ENCODE measurements at regions not wholly inside any gene's neighbourhood (a gene's known extent, or its start where the extent isn't known, plus 50 kb on each side); places are given as distances from the start of the nearest gene placed in this dataset.

DNA sequence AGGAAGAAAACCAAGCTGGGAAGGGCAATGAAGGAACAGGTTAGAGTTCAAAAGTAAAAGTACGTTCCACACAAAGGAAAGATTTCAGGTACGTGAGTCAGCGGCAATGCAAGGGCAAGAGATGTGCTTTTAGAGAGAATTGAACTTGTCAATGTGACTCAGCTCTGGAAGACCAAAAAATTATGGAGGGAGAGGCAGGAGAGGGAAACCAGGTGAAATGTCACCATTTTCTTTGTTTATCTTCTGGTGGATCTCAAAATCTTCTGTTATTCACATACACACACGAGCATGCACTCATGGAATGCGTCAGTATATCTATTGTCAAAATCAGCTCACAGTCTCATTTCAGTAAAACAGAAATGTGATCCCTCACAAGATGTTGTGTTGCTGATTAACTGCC is 148.8 kb upstream of the RFX3 start:
- H3K4me3 ChIP-seq: no peak overlapping the region
- no peaks in the 10 kb centered on the region for H3K9me3 ChIP-seq
- DNase-seq: no peak
- no peak overlapping the region for H3K27ac ChIP-seq
- ATAC-seq: no peak
- H3K27me3 ChIP-seq: no peaks in the 10 kb centered on the region
- no peaks in the 10 kb centered on the region for H3K36me3 ChIP-seq (replicated peaks in 1 of 2; ENCODE audit: insufficient read depth in 1 of 2, low read depth in 2 of 2)
- no peaks in the 10 kb centered on the region for H3K4me1 ChIP-seq
- 88 to 90% methylated on average over 5 of the region's 5 CpGs for WGBS, 2 donors
- TF ChIP-seq, protein P1, sequence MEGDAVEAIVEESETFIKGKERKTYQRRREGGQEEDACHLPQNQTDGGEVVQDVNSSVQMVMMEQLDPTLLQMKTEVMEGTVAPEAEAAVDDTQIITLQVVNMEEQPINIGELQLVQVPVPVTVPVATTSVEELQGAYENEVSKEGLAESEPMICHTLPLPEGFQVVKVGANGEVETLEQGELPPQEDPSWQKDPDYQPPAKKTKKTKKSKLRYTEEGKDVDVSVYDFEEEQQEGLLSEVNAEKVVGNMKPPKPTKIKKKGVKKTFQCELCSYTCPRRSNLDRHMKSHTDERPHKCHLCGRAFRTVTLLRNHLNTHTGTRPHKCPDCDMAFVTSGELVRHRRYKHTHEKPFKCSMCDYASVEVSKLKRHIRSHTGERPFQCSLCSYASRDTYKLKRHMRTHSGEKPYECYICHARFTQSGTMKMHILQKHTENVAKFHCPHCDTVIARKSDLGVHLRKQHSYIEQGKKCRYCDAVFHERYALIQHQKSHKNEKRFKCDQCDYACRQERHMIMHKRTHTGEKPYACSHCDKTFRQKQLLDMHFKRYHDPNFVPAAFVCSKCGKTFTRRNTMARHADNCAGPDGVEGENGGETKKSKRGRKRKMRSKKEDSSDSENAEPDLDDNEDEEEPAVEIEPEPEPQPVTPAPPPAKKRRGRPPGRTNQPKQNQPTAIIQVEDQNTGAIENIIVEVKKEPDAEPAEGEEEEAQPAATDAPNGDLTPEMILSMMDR (IDR thresholded peaks at IDR 0.05): no peak
- TF ChIP-seq POLR2A (IDR thresholded peaks at IDR 0.05): no peak
- intact Hi-C loops (cut with DNase I): no loop called here

DNA sequence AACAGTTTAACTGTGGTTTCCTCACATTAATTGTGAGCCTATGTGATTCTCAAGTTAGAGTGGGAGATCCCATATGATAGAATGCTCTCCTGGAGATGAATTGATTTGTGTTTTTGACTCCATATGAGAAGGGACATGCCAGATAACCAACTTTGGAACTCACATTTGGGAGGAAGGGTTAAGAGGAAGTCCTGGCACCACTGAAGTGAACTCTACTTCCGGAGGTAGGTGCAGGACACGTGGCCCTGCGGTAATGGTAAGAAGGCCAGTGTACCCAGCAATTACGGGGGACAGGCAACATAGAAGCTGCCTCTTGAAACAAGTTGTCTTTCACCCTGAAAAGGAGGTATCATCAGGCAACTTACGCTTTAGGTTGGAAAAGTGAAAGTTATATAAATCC is 146.6 kb upstream of the RFX3 start:
- ATAC-seq: no peak

DNA sequence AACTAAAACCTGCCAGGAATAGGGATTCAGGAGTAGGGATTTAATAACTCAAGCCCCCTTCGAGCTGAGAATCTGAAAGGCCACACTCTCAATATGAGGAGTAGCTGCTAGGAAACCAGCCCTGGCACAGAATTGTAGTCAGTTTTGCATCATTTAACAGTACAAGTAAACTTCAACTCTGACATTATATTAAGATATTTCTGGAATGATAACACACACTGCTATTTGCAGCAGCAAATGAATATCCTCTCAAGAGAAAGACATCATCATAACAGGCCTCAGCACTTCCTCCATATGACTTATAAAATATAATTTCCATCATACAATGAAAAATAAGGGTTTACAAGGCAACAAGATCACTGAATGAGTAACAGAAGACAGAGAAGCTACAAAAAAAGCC is 138.2 kb upstream of the RFX3 start:
- DNase-seq (no peak), ATAC-seq (no peak)
- TF ChIP-seq, protein P1 (IDR thresholded peaks at IDR 0.05): no peak
- no peak for TF ChIP-seq POLR2A (IDR thresholded peaks at IDR 0.05)
- Histone ChIP-seq H3K9me3 (no peaks in the 10 kb centered on the region), H3K4me1 (no peaks in the 10 kb centered on the region), H3K27me3 (no peaks in the 10 kb centered on the region), H3K4me3 (no peak overlapping the region), H3K27ac (no peak overlapping the region), H3K36me3 (replicated peaks in 1 of 2; ENCODE audit: insufficient read depth in 1 of 2, low read depth in 2 of 2) (no peaks in the 10 kb centered on the region)
- 78 to 83% methylated on average over 1 of the region's 1 CpG for WGBS, 2 donors
- intact Hi-C loops (cut with DNase I): no loop called here

More for the DNA sequence above, 146.6 kb upstream of the RFX3 start:
- H3K27me3 ChIP-seq: no peaks in the 10 kb centered on the region
- TF ChIP-seq, protein P1 (IDR thresholded peaks at IDR 0.05): no peak
- TF ChIP-seq POLR2A (IDR thresholded peaks at IDR 0.05): no peak
- no peaks in the 10 kb centered on the region for H3K36me3 ChIP-seq (replicated peaks in 1 of 2; ENCODE audit: insufficient read depth in 1 of 2, low read depth in 2 of 2)
- no peak overlapping the region for H3K4me3 ChIP-seq
- no peaks in the 10 kb centered on the region for H3K9me3 ChIP-seq
- 91 to 93% methylated on average over 5 of the region's 5 CpGs for WGBS, 2 donors
- H3K4me1 ChIP-seq: no peaks in the 10 kb centered on the region
- H3K27ac ChIP-seq: no peak overlapping the region
- no peak for DNase-seq
- intact Hi-C loops (cut with DNase I): no loop called here

DNA sequence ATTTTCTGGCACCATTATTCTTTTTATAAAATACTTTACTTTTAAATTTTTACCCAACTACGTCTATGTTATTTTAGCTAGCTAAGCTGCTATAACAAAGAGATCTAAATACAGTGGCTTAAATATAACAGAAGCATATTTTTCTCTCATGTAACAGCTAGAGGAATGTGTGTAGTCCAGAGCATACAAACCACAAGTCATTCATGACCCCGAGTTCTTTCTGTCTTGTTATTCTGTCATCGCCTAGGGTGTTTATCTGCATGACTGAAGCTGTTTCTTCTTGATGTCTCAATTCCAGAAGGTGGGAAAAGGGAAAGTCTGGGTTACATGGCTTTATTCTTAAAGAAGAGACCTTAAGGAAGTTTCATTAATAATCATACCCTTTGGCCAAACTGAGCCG is 136.9 kb upstream of the RFX3 start:
- Histone ChIP-seq H3K27me3 (no peaks in the 10 kb centered on the region), H3K27ac (no peak overlapping the region), H3K36me3 (replicated peaks in 1 of 2; ENCODE audit: insufficient read depth in 1 of 2, low read depth in 2 of 2) (no peaks in the 10 kb centered on the region), H3K4me1 (no peaks in the 10 kb centered on the region), H3K9me3 (no peaks in the 10 kb centered on the region), H3K4me3 (no peak overlapping the region)
- TF ChIP-seq, protein P1 (IDR thresholded peaks at IDR 0.05): no peak
- no peak for TF ChIP-seq POLR2A (IDR thresholded peaks at IDR 0.05)
- 74 to 84% methylated on average over 4 of the region's 4 CpGs for WGBS, 2 donors
- intact Hi-C loops (cut with DNase I): no loop called here
- DNase-seq: no peak
- no peak for ATAC-seq

- ATAC-seq (no peak), DNase-seq (no peak)
- no peak for TF ChIP-seq POLR2A (IDR thresholded peaks at IDR 0.05)
- TF ChIP-seq, protein P1 (IDR thresholded peaks at IDR 0.05): no peak
- 71 to 75% methylated on average over 1 of the region's 1 CpG for WGBS, 2 donors
- intact Hi-C loops (cut with DNase I): no loop called here
- Histone ChIP-seq H3K9me3 (no peaks in the 10 kb centered on the region), H3K36me3 (replicated peaks in 1 of 2; ENCODE audit: insufficient read depth in 1 of 2, low read depth in 2 of 2) (no peaks in the 10 kb centered on the region), H3K4me1 (no peaks in the 10 kb centered on the region), H3K27me3 (no peaks in the 10 kb centered on the region), H3K4me3 (no peak overlapping the region), H3K27ac (no peak overlapping the region)
These were observed 135.1 kb upstream of the RFX3 start for GRCh38 chr9:3660936-3661335.
